ENCODE measurements at regions not wholly inside any gene's neighbourhood (a gene's known extent, or its start where the extent isn't known, plus 50 kb on each side); places are given as distances from the start of the nearest gene placed in this dataset.

- no CpG with 5 or more reads among the region's 2 CpGs for WGBS (ENCODE audit: extremely low coverage, insufficient read length, low lambda C conversion rate)
- H3K4me3 Mint-ChIP-seq, result no peak overlapping the region
- no peaks in the 10 kb centered on the region for H3K23me2 ChIP-seq (ENCODE audit: insufficient read length, low read depth, low read length, poor library complexity, severe bottlenecking)
- no peak overlapping the region for H3K14ac ChIP-seq (ENCODE audit: insufficient read depth, low read length)
- H4K5ac ChIP-seq (ENCODE audit: insufficient read length, low read depth, low read length), result no peak overlapping the region
- H2BK15ac ChIP-seq (ENCODE audit: low read depth, low read length), result no peak overlapping the region
- no peaks in the 10 kb centered on the region for H4K20me1 ChIP-seq (ENCODE audit: control insufficient read depth, insufficient read depth, insufficient read length)
- H4K91ac ChIP-seq (ENCODE audit: insufficient read length, low read depth, low read length), result no peak overlapping the region
- H4K8ac ChIP-seq (replicated peaks; ENCODE audit: insufficient read length, low read depth, low read length), result no peak overlapping the region
- H3K9me3 ChIP-seq (ENCODE audit: control insufficient read depth, low read depth, low read length), result no peaks in the 10 kb centered on the region
- H3K4me1 ChIP-seq (ENCODE audit: insufficient read depth, low read length), result no peaks in the 10 kb centered on the region; the same call in 1 of the 2 replicates
- no peak overlapping the region for H3K27ac Mint-ChIP-seq
- no peak overlapping the region for H2BK20ac ChIP-seq (ENCODE audit: low read depth, low read length, poor library complexity, severe bottlenecking)
- no peak overlapping the region for H3K56ac ChIP-seq (ENCODE audit: insufficient read length, low read depth, low read length)
- no peak overlapping the region for H3K4ac ChIP-seq (ENCODE audit: low read depth, low read length)
- H2BK5ac ChIP-seq (ENCODE audit: insufficient read length, low read length), result no peak overlapping the region
- no peaks in the 10 kb centered on the region for H3K9me3 Mint-ChIP-seq
- TF ChIP-seq, protein P1, sequence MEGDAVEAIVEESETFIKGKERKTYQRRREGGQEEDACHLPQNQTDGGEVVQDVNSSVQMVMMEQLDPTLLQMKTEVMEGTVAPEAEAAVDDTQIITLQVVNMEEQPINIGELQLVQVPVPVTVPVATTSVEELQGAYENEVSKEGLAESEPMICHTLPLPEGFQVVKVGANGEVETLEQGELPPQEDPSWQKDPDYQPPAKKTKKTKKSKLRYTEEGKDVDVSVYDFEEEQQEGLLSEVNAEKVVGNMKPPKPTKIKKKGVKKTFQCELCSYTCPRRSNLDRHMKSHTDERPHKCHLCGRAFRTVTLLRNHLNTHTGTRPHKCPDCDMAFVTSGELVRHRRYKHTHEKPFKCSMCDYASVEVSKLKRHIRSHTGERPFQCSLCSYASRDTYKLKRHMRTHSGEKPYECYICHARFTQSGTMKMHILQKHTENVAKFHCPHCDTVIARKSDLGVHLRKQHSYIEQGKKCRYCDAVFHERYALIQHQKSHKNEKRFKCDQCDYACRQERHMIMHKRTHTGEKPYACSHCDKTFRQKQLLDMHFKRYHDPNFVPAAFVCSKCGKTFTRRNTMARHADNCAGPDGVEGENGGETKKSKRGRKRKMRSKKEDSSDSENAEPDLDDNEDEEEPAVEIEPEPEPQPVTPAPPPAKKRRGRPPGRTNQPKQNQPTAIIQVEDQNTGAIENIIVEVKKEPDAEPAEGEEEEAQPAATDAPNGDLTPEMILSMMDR (conservative IDR thresholded peaks at IDR 0.05), result no peak
- no peaks in the 10 kb centered on the region for H3K27me3 ChIP-seq (ENCODE audit: insufficient read depth, low read length)
- no peak overlapping the region for H2BK120ac ChIP-seq (ENCODE audit: low read depth, low read length, poor library complexity, severe bottlenecking)
- H3K79me1 ChIP-seq (ENCODE audit: insufficient read depth, low read depth, low read length, poor library complexity, severe bottlenecking), result no peaks in the 10 kb centered on the region
- no peak overlapping the region for H3T11ph ChIP-seq (ENCODE audit: low read length)
- no peak overlapping the region for H2AK5ac ChIP-seq (ENCODE audit: insufficient read length, low read length)
- no peak for DNase-seq
- no peak overlapping the region for H2AFZ ChIP-seq (ENCODE audit: low read length)
- no peak overlapping the region for H3K27ac ChIP-seq (ENCODE audit: insufficient read length, low read depth, low read length)
- H3K4me1 Mint-ChIP-seq, result peaks cover 0 to 6% of the 10 kb centered on the region in 2 experiments; a peak in 2 of 4 replicates
- no peaks in the 10 kb centered on the region for H3K27me3 Mint-ChIP-seq (ENCODE audit: low read depth)
- no peak overlapping the region for H3K9ac ChIP-seq (ENCODE audit: extremely low read depth, insufficient read length, low read length)
- no peak overlapping the region for H3K4me2 ChIP-seq (ENCODE audit: insufficient read depth, insufficient read length, low read length)
- no peaks in the 10 kb centered on the region for H3K79me2 ChIP-seq (ENCODE audit: insufficient read depth, low read length)
- H3K18ac ChIP-seq (ENCODE audit: insufficient read length, low read depth, low read length), result no peak overlapping the region
- no peak overlapping the region for H2BK12ac ChIP-seq (ENCODE audit: insufficient read length, low read depth, low read length)
- H3K23ac ChIP-seq (ENCODE audit: insufficient read length, low read depth, low read length), result no peak overlapping the region
- no peaks in the 10 kb centered on the region; a peak in 1 of 7 replicates for H3K36me3 Mint-ChIP-seq (ENCODE audit: insufficient read depth in 1 of 3, low read depth in 3 of 3)
These were observed 895.4 kb upstream of the ACVR2A start for GRCh38 chr2:146949400-146949799.
